ENCODE measurements at regions not wholly inside any gene's neighbourhood (a gene's known extent, or its start where the extent isn't known, plus 50 kb on each side); places are given as distances from the start of the nearest gene placed in this dataset.

DNA sequence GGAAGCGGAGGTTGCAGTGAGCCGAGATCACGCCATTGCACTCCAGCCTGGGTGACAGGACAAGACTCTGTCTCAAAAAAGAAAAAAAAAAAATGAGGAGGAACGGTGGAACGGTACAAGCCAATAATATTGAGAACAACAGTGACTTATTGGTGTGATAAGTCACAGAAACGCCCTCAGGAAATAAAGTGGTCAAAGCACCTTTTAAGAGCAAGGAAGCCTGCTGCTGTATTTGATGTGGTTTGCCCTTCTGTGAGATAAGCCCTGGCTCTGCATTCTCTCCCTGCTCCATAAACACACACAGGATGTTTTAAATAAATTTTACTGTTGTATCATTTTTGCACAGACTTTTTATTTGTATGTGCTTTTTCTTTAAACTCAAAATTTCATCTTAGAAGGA is 269.9 kb upstream of the MSX2 start:
- TF ChIP-seq TOX (CRISPR knock-in tag; IDR thresholded peaks at IDR 0.05; ENCODE audit: borderline replicate concordance): no peak
- TF ChIP-seq TSHZ2 (CRISPR knock-in tag; IDR thresholded peaks at IDR 0.05): no peak
- TF ChIP-seq, protein P1, sequence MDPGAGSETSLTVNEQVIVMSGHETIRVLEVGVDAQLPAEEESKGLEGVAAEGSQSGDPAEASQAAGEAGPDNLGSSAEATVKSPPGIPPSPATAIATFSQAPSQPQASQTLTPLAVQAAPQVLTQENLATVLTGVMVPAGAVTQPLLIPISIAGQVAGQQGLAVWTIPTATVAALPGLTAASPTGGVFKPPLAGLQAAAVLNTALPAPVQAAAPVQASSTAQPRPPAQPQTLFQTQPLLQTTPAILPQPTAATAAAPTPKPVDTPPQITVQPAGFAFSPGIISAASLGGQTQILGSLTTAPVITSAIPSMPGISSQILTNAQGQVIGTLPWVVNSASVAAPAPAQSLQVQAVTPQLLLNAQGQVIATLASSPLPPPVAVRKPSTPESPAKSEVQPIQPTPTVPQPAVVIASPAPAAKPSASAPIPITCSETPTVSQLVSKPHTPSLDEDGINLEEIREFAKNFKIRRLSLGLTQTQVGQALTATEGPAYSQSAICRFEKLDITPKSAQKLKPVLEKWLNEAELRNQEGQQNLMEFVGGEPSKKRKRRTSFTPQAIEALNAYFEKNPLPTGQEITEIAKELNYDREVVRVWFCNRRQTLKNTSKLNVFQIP (CRISPR knock-in tag; IDR thresholded peaks at IDR 0.05; ENCODE audit: borderline replicate concordance, low read depth): no peak
- no peak for TF ChIP-seq ESRRG (CRISPR knock-in tag; IDR thresholded peaks at IDR 0.05)
- no peak for TF ChIP-seq ZFP30 (CRISPR knock-in tag; IDR thresholded peaks at IDR 0.05)
- TF ChIP-seq ISL1 (CRISPR knock-in tag; IDR thresholded peaks at IDR 0.05): no peak
- no peak for TF ChIP-seq ARNTL (CRISPR knock-in tag; IDR thresholded peaks at IDR 0.05; ENCODE audit: borderline replicate concordance, low read depth)
- TF ChIP-seq SNAI2 (CRISPR knock-in tag; IDR thresholded peaks at IDR 0.05): no peak
- TF ChIP-seq, protein P2, sequence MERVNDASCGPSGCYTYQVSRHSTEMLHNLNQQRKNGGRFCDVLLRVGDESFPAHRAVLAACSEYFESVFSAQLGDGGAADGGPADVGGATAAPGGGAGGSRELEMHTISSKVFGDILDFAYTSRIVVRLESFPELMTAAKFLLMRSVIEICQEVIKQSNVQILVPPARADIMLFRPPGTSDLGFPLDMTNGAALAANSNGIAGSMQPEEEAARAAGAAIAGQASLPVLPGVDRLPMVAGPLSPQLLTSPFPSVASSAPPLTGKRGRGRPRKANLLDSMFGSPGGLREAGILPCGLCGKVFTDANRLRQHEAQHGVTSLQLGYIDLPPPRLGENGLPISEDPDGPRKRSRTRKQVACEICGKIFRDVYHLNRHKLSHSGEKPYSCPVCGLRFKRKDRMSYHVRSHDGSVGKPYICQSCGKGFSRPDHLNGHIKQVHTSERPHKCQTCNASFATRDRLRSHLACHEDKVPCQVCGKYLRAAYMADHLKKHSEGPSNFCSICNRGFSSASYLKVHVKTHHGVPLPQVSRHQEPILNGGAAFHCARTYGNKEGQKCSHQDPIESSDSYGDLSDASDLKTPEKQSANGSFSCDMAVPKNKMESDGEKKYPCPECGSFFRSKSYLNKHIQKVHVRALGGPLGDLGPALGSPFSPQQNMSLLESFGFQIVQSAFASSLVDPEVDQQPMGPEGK (CRISPR knock-in tag; IDR thresholded peaks at IDR 0.05; ENCODE audit: borderline replicate concordance): no peak
- TF ChIP-seq GLIS3 (CRISPR knock-in tag; IDR thresholded peaks at IDR 0.05): no peak
- TF ChIP-seq OSR1 (CRISPR knock-in tag; IDR thresholded peaks at IDR 0.05): no peak
- no peak for TF ChIP-seq TCF4 (CRISPR knock-in tag; IDR thresholded peaks at IDR 0.05; ENCODE audit: borderline replicate concordance)
- TF ChIP-seq ZNF8 (CRISPR knock-in tag; IDR thresholded peaks at IDR 0.05): no peak
- no peak for TF ChIP-seq RARB (CRISPR knock-in tag; IDR thresholded peaks at IDR 0.05)
- TF ChIP-seq ZNF565 (CRISPR knock-in tag; conservative IDR thresholded peaks at IDR 0.05; ENCODE audit: low read depth): no peak
- no peak for ATAC-seq

DNA sequence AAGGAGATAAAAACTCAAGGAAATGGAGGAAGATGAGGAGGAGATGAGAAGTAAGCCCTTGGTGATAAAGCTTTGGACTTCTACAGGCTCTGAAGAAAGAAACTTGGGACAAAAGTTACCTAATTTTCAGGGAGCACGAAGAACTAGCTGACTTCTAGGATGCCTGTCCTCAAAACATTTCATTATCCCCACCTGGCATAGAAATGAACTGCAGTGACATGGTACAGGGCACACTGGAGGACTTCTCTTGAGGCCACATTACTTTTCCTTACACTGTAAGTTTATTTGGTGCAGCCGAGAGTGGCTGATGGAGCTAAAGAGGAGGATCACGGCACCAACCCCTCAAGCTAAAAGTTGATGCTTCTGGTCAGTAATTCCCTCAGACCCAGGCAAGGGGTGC is 269.5 kb upstream of the MSX2 start:
- no peak for ATAC-seq

More for the DNA sequence above, 269.5 kb upstream of the MSX2 start:
- TF ChIP-seq TSHZ2 (CRISPR knock-in tag; IDR thresholded peaks at IDR 0.05) (no peak), TOX (CRISPR knock-in tag; IDR thresholded peaks at IDR 0.05; ENCODE audit: borderline replicate concordance) (no peak), OSR1 (CRISPR knock-in tag; IDR thresholded peaks at IDR 0.05) (no peak), ESRRG (CRISPR knock-in tag; IDR thresholded peaks at IDR 0.05) (no peak), CSRNP3 (CRISPR knock-in tag; IDR thresholded peaks at IDR 0.05) (no peak), ZFP30 (CRISPR knock-in tag; IDR thresholded peaks at IDR 0.05) (no peak)

All from SK-N-SH treated with all-trans-retinoic acid at 6 μM for 48 hours (cell line).